GM18520 (cell line): ENCODE measurements at regions not wholly inside any gene's neighbourhood (a gene's known extent, or its start where the extent isn't known, plus 50 kb on each side); places are given as distances from the start of the nearest gene placed in this dataset.
A peak's percentile ranks its signal among the peaks of the same experiment; 100 is the strongest.
"Not testable (repeated sequence)": the region's sequence is repeated elsewhere in the genome, so short reads cannot be mapped to it uniquely, and the experiment has no call there.

Experiments used
- ATAC-seq: cut with Tn5 transposase; IDR thresholded peaks from one replicate; pipeline ENCODE4 v1.9.1; 2021; ENCODE audit not compliant: unreplicated experiment

DNA sequence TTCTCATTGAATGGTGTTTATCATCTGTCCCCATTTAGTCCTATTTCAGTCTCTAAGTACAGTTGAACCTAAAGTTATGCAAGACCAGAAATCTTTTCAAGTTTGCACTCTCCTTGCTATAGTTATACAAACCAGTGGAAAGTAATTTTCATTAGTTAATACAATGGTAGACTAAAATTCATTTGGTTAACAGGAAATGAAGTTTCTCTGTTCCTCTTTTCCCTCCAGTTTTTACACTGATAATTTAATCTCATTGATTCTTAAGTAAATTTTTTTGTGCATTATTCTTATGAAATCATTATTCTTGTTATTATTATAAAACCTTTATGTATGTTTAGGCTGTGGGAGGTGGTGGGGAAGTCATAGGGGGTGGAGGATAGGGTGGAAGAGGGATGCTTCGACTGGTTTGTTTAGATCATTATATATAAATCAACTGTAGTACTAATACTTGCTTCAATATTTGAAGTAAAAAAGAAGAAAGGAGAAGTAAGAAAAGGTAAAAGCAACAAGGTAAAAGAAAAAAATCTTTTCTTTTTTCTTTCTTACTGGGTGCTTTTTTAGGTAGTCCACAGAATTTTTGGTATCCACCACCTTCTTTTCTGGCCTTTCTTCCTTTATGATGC lies 104.1 kb downstream of the GPR85 start:
- no peak for ATAC-seq

DNA sequence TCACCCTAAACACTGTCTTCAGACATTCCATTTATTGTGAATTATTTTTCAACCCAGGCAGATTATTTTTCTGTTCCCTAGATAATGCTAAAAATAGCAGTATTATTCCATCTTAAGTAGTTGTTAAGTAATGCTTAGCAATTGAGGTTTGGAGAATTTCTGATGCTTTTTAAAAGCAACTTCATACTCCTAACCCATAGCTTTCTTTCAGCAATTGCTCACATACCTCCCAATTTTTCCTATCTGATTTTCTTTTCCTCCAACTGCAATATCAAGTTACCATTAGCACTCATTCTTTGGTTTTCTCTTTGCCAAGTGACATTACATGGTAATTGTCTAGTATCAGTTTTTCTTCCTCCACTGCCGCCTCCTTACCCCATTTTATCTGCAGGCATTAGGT lies 104.7 kb downstream of the GPR85 start:
- ATAC-seq, result no peak

GRCh38 chr7:112979055-112979454 lies 107.6 kb downstream of the GPR85 start:
- ATAC-seq, result not testable (repeated sequence)

DNA sequence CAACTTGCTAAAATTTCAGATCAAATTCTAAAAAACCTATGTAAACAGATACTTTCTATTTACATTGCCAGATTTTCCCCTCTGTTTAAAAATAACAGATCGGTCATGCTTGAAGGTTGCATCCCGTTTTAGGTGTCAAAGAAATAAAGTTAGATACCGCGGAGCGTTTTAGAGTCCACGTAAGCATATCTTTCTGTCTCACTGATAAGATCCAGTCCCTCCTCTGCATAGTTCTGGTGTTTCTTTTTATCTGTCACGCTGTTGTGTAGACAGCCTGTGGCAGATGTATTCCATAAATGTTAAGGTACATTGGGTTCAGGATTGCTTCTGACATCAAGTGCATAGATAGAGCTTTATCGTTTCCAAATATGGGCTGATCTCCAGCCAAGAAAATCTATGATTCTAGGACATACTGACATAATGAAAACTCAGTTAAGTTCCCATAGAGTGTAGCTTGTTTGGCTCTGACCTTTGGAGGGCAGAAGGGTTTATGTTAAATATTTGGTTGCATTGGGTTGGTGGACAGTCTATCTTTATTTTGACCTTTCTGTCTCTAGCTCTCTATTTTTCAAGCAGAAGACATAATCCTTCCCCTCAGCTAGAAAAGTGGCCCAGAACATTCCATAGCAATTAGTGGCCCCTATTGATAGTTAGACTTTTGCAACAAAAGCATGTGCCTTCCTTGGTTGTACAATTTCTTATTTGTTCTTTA lies 109.2 kb downstream of the GPR85 start:
- ATAC-seq, result not testable (repeated sequence)

DNA sequence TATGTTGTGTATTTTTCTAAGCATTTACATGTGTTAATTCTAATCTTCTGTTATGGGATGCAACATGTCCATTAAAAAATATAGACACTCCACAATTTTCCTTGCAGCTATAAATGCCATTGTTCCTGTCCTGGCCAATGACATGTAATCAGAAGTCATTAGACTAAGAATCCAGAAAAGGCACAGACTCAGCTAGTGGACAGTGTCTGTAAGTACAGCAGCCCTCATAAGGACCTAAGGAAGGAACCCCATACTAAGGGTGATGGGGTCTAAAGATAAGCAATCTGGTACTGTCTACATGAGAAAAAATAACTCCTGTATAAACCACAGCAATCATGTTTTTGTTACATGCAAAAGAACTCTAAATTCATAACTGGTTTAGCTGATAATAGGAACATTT lies 115.9 kb downstream of the GPR85 start:
- ATAC-seq, result no peak

DNA sequence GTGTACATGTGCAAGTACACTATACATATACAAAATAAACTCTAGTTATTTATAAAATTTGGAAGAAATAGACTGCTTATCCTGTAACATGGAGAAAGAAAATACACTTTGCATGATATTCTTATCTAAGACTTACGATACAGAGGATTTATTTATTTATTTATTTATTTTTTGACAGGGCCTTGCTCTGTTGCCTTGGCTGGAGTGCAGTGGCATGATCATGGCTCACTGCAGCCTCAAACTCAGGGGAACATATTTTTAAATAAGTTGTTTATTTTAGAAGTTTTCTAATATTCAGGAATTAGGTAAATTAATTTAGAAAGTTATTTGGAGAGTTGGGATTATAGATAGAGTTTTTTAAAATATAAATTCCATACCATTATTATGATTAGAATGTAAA lies 116.7 kb downstream of the GPR85 start:
- no peak for ATAC-seq

DNA sequence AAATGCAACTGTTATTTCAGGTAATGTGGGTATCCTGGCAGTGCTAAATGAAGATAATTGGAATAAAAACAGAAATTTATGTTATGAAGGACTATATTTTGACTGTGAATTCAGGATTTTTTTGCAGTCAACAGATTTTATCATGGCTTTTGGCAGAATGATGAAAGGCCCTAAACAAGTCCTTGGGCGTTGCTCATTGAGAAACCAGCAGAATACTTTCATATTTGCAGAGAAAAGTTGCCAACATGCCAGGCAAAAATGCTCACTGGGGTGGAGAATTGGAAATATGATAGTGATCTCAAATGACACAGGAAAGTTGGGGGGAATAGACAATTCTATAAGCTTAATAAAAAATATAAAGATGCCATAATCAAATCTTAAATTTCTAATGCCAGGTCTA lies 121.1 kb downstream of the GPR85 start:
- no peak for ATAC-seq

GRCh38 chr7:112963634-112964033 lies 123.0 kb downstream of the GPR85 start:
- no peak for ATAC-seq

DNA sequence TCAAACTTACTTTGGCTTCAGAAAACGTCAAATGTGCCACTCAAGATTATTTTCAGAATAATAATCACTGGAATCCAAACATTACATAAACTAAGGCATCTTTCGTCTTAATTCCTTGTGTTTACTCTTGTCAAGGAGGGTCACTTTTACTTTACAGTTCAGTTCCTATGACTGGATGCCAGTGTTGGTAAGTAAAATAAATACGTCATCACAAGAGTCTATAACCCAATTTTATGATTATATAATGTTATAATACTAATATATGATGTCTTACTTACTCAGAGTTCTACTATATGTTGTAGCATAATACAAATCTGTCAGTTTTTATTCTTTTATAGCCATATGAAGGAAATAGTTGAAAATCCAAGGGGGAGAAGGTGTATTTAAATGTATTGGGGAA lies 123.8 kb downstream of the GPR85 start:
- no peak for ATAC-seq

GRCh38 chr7:112959276-112959675 lies 127.4 kb downstream of the GPR85 start:
- ATAC-seq, result no peak

- no peak for ATAC-seq
Observed at GRCh38 chr7:112958775-112959174, 127.9 kb downstream of the GPR85 start.

DNA sequence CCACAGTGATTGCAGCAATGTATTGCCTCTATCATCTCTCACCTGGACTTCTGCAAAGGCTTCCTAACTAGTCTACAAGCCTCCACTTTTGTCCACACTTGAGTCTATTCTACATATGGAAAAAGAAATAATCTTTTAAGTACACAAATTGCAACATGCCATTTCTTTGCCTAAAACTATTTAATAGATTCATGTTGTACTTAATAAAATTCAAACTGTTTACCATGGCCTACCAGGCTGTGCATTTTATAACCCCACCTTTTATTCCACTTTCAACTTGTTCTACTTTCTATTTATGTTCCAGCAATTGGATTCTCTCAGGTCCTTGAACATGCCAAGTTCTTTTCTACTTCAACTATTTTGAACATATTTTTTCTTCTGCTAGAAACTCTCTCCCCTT lies 128.7 kb downstream of the GPR85 start:
- ATAC-seq, result no peak

- ATAC-seq, result not testable (repeated sequence)
Observed at GRCh38 chr7:112953031-112953430, 133.6 kb downstream of the GPR85 start.

DNA sequence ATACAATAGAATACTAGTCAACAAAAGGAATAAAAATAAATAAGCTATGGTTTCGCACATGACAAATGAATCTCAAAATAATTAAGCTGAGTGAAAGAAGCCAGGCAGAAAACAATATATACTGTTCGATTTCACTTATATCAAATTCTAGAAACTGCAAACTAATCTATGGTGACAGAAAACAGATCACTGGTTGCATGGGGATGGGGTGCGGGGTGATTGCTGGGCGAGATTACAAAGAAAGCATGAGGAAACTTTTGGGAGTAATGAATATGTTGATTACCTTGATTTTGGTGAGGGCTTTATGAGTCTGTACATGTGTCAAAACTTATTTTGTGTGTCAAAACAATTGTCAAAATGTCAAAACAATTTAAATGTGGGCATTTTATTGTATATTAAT lies 135.6 kb downstream of the GPR85 start:
- ATAC-seq, result no peak

GRCh38 chr7:112949682-112950081 lies 136.9 kb downstream of the GPR85 start:
- ATAC-seq, result not testable (repeated sequence)

DNA sequence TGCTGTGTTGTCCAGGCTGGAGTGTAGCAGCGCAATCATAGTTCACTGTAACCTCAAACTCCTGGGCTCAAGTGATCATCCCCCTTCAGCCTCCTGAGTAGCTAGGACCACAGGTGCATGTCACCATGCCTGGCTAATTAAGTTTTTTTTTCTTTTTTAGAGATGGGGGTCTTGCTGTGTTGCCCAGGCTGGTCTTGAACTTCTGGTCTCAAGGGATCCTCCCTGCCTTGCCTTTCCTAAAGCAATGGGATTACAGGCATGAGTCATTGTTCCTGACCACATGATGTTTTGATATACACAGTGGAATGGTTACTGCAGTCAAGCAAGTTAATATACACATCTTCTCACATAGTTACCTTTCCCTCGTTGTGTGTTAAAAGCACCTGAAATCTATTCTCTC lies 140.3 kb downstream of the GPR85 start:
- ATAC-seq, result no peak

- no peak for ATAC-seq
Observed at GRCh38 chr7:112945046-112945445, 141.6 kb downstream of the GPR85 start.

DNA sequence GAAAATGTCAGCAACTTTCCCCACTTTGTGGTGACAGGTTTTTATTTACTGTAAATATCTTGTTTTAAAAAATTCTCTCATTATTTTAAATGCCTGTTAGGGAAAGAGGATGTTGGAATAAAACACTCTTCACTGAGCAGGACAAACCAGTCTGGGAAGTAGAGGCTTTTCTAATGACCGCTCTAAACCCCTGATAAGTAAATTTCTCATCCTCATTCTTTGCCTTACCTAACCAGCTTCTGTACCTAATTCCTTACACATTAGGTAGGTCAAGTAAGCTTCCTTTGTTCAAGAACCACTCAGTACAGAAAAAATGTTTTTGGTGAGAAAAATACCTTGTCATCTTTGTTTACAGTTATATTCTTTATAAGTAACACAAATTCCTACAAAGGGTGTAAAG lies 143.6 kb downstream of the GPR85 start:
- no peak for ATAC-seq

- ATAC-seq, result not testable (repeated sequence)
Observed at GRCh38 chr7:112942125-112942524, 144.5 kb downstream of the GPR85 start.

DNA sequence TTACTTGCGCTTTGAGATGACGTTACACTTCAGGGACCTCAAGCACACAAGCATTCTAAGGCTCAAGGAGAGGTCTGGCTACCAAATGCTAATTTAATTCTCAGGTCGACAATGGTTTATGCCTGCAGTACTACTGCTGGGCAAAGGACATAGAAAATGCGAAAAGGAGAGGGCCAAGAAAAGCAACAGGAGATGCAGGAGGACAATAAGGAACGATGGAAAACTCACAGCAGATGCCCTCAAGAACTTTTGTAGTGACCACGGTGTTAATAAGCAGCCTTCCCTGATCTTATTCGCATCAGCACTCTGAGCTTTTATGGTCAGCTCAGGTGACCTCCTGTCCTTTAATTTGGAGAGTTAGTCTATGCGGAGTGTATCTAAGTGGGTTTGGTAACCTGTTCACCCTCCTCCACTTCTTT lies 146.3 kb downstream of the GPR85 start:
- peak; percentile 31 for ATAC-seq

DNA sequence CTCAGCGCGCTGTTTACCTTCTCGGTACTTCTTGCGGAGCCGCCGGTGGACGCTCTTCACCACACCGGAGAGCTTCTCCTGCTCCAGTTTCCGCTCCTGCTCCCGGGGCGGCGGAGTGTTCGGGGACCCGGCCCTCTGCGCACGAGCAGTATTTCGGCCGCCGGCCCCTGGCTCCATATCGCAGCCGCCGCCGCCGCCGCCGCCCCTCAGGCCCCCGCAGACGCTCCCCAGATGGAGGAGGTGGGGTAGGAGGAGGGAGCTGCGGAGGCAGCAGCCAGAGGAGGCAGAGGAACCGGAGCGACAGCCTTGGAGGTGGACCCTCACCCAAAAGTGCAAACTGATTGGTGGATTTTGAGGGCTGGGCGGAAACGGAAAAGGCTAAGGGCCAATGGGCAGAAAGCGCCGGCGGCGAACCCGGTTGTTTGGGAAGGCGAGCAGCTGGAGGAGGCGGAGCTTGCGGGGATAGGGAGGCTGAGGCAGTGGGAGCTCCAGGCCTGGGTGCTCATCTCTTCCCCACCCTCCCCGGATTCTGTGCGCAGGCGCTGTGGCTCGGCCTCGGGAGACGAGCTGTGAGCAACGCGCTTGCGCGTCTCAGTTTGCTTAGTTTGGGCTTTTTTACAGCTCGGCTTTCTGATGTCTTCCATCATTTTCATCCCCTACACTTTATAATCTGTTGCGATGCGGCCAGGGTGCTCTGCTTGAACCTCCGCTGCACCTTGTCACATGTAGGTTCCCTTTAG lies 146.9 kb downstream of the GPR85 start:
- ATAC-seq, result peak; percentile 98
